ENCODE measurements at regions not wholly inside any gene's neighbourhood (a gene's known extent, or its start where the extent isn't known, plus 50 kb on each side); places are given as distances from the start of the nearest gene placed in this dataset.

- Histone ChIP-seq H2BK20ac (ENCODE audit: low read depth, low read length) (no peak overlapping the region), H3K56ac (ENCODE audit: extremely low read depth, insufficient read depth, low read length) (no peak overlapping the region), H2BK5ac (ENCODE audit: low read depth, low read length, poor library complexity, severe bottlenecking) (no peak overlapping the region), H2BK120ac (ENCODE audit: low read depth, low read length) (no peak overlapping the region), H3K27me3 (ENCODE audit: control insufficient read depth, insufficient read depth, low read length) (no peaks in the 10 kb centered on the region), H2AFZ (replicated peaks; ENCODE audit: low read length, poor library complexity) (no peak overlapping the region), H3K36me3 (ENCODE audit: control insufficient read depth, insufficient read depth, low read length) (0 out of 2 replicates have a peak, but pooled peaks cover 3% of the 10 kb centered on the region), H4K5ac (ENCODE audit: low read depth, low read length) (no peak overlapping the region), H3K9me1 (ENCODE audit: insufficient read depth, low read length) (no peaks in the 10 kb centered on the region; the same call in 1 of the 2 replicates), H3K4me1 (ENCODE audit: control insufficient read depth, insufficient read depth, low read length) (no peaks in the 10 kb centered on the region), H2AK9ac (replicated peaks; ENCODE audit: low read depth, low read length, poor library complexity) (no peak overlapping the region), H3K9ac (ENCODE audit: low read depth, low read length) (no peak overlapping the region), H4K8ac (ENCODE audit: low read depth in 2 of 2, low read length in 2 of 2) (no peak overlapping the region), H3K4me2 (ENCODE audit: low read depth, low read length) (no peak overlapping the region), H3K27ac (ENCODE audit: insufficient read depth, low read length) (no peak overlapping the region), H3K23ac (ENCODE audit: low read depth, low read length) (no peak overlapping the region), H2BK15ac (ENCODE audit: low read depth, low read length) (no peak overlapping the region), H3K79me1 (ENCODE audit: low read depth in 1 of 2, low read length in 2 of 2) (peaks cover 7 to 15% of the 10 kb centered on the region in 2 experiments), H4K20me1 (ENCODE audit: insufficient read depth, low read length) (peaks cover 17% of the 10 kb centered on the region; the same call in 1 of the 2 replicates), H3K14ac (replicated peaks; ENCODE audit: low read depth, low read length) (no peak overlapping the region), H4K91ac (ENCODE audit: insufficient read depth, low read depth, low read length) (no peak overlapping the region), H3K18ac (ENCODE audit: low read depth, low read length) (no peak overlapping the region), H3K9me3 (ENCODE audit: control insufficient read depth, insufficient read depth, low read length) (no peaks in the 10 kb centered on the region), H2AK5ac (ENCODE audit: low read depth, low read length) (no peak overlapping the region), H3K4ac (ENCODE audit: low read depth, low read length) (no peak overlapping the region), H3K4me3 (ENCODE audit: insufficient read depth, low read depth, low read length) (no peak overlapping the region)
- CTCF ChIA-PET = no interaction called here
- TF ChIP-seq MAFK (IDR thresholded peaks at IDR 0.05; ENCODE audit: low read depth, low read length) (no peak), ELK1 (IDR thresholded peaks at IDR 0.05; ENCODE audit: borderline replicate concordance, low read depth, low read length) (no peak), RFX5 (IDR thresholded peaks at IDR 0.05; ENCODE audit: low read depth, low read length) (no peak)
- DNase-seq (no peak), ATAC-seq (ENCODE audit: low read depth) (no peak)
- POLR2A ChIA-PET (ENCODE audit: unreplicated experiment) = no interaction called here
- dilution Hi-C loops (cut with HindIII; ENCODE audit: low sequenced_read_pairs, unreplicated experiment) (no loop called here), intact Hi-C loops (cut with micrococcal nuclease) (no loop called here), in situ Hi-C loops (cut with MboI; ENCODE audit: low sequenced_read_pairs) (no loop called here)
- no CpG with 5 or more reads among the region's 5 CpGs for WGBS, 2 experiments (ENCODE audit: extremely low coverage in 2 of 2, insufficient read length in 1 of 2)
- no TSS peak for BruUV-seq (replicated peaks)
These were observed 51.2 kb upstream of the PRKG1 start for GRCh38 chr10:51022933-51023585.

Measured in IMR-90 (cell line).